GM18511 (cell line): ENCODE measurements at regions not wholly inside any gene's neighbourhood (a gene's known extent, or its start where the extent isn't known, plus 50 kb on each side); places are given as distances from the start of the nearest gene placed in this dataset.

ENCODE experiments used
- ATAC-seq: cut with Tn5 transposase; IDR thresholded peaks from one replicate; pipeline ENCODE4 v1.9.1; 2021; ENCODE audit warnings: mild to moderate bottlenecking, moderate library complexity; ENCODE audit not compliant: unreplicated experiment

- no peak for ATAC-seq
Observed at GRCh38 chr4:183846951-183847350, 58.2 kb upstream of the STOX2 start.

GRCh38 chr4:183848805-183849204 lies 56.3 kb upstream of the STOX2 start:
- ATAC-seq: no peak

- ATAC-seq: no peak
Observed at GRCh38 chr4:183852910-183853547, 52.1 kb upstream of the STOX2 start.

GRCh38 chr4:183853548-183853940 lies 51.6 kb upstream of the STOX2 start:
- ATAC-seq: no peak
